HG02973 (cell line): ENCODE measurements at regions not wholly inside any gene's neighbourhood (a gene's known extent, or its start where the extent isn't known, plus 50 kb on each side); places are given as distances from the start of the nearest gene placed in this dataset.

ENCODE experiments used
- ATAC-seq: cut with Tn5 transposase; IDR thresholded peaks from one replicate; pipeline ENCODE4 v1.9.1; 2021; ENCODE audit warnings: moderate library complexity; ENCODE audit not compliant: unreplicated experiment

DNA sequence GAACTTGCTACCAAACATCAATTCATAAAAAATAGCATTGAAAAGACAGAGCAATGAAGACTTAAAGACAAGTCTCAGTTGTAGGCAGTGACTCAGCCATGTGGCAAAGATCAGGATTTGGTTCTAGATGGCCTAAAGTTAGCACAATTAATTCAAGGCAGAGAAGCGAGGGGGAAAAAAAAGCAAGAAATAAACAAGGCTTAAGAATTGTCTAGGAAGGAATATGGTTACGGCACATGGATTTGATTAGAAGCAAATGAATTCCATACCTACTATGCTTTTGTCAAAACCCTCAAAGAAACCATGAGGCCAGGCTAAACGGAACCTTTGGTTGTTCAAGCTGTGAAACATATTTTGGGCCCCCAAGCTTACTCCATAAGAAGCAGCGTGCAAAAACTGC lies 362.2 kb upstream of the KCNH7 start:
- ATAC-seq, result no peak

- no peak for ATAC-seq
Measured at GRCh38 chr2:163198972-163199371, 360.4 kb upstream of the KCNH7 start.

DNA sequence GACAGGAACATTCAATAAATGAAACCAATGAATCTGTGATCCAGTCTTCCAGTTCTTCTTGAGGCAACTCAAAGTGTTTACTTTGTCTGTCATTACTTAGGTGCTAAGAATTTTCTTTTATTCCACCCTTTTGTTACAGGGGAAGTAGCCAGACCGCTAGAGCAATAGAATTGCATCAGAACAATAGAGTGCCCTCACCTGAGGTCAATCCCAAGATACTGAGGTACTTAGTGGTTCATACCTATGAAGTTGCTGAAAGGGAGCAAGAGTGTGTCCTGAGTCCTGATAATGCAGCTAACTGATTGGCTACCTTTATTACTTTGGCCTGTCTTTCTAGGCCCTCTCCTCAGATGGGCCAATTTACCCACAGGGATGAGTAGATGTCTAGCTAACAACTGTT lies 359.4 kb upstream of the KCNH7 start:
- no peak for ATAC-seq

- ATAC-seq, result peak; percentile 70
Measured at GRCh38 chr2:163191372-163191771, 352.8 kb upstream of the KCNH7 start.

DNA sequence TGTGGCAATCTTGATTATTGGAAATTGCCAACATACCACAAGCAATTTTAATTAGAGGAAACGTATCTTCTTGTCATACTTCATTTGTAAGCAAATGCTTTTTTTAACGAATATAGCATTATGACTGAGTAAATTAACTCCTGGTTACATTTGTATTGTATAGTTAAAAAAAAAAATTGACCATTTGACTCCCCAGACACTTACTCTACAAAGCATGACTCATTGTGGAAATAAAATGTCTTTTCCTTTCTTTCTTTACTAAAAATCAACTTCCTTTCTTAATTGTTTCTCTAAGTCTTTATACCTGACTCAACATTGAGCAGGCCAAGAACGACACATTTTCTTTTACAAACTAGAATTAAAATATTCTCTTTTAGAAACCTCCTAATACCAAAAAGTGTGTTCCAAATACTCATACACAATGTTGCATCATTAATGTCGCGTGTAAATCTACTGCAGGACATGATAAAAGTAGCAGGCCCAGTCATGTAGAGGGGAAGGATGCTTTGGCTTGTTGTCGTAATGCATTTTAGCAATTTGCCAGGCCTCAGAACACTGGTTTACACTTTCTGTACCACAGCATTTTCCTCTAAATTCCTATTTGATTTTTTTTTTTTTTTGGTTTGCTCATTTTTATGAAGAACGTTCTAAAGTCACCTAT lies 349.6 kb upstream of the KCNH7 start:
- ATAC-seq, result no peak

DNA sequence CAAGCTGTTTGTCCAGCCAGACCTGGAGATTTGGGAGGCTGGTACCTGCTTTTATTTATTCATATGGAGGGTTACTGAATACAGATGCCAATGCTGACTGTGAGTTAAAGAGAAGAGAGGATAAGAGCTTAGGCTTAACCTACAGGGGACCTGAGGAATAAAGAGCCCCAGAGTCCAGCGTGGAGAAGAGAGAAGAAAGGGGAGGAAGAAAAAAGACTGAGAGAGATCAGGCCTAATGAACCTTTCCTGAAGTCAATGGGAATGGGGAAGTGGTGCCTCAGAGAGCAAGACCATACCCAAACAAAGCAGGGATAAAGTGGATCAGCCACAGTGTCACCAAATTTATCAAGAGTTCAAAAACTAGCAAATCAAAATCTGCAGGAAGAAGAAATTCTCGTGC lies 348.6 kb upstream of the KCNH7 start:
- ATAC-seq, result no peak

- no peak for ATAC-seq
Measured at GRCh38 chr2:163185160-163185559, 346.6 kb upstream of the KCNH7 start.

- ATAC-seq, result peak; percentile 74
Measured at GRCh38 chr2:163182764-163183354, 344.3 kb upstream of the KCNH7 start.

DNA sequence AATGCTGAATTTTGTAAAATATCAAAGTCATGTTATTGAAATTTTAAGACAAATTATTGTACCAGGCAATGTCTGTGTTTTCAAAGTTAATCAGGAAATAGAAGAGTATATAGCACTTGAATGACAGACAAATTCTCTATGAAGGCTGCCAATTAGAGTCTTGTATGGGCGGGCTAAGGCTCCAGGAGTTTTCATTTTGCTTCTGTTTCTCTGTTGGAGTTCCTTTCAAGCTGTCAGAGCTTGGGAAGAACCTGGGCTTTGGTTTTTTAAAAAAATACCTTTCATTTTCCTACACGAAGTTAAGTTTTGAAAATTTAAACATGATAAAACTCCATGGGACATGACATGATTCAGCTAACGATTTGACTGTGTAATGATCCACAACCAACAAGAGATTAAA lies 339.0 kb upstream of the KCNH7 start:
- no peak for ATAC-seq

DNA sequence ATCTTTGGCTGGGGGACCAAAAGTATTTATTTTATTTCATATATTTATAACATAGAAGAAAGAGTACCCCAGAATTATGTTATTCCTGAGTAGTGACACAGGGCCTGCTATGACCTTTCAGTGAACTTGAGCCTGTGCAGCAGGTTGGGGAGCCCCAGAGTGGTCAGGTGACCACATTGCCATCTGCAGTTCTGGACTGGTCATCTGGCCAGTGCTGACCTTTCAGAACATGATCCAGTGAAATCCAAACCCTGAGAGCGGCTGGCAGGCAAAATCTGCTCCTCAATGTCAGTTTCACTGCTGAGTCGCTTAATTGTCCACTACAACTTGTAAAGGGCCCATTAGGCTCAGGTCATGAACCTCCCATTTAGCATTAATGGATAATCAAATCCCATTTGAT lies 336.7 kb upstream of the KCNH7 start:
- no peak for ATAC-seq

- no peak for ATAC-seq
Measured at GRCh38 chr2:163173591-163173990, 335.0 kb upstream of the KCNH7 start.

- no peak for ATAC-seq
Measured at GRCh38 chr2:163171786-163172530, 333.4 kb upstream of the KCNH7 start.

DNA sequence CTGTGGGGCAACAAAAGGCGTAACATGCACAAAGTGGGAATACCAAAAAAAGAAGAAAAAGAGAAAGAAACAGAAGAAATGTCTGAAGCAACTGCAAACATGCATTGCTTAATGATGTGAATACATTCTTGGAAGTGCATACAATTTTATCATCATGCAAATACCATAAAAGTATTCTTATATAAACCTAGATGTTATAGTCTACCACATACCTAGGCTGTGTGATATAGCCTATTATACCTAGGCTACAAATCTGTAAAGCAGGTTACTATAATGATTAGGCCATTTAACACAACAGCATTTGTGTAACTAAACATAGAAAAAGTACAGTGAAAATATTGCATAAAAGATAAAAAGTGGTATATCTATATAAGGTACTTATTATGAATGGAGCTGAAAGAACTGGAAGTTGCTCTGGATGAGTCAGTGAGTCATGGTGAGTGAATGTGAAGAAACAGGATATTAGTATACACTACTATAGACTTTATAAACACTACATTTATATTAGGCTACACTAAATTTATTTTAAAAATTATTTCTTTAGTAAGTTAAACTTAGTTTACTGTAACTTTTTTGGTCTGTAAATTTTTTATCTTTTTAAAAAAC lies 319.4 kb upstream of the KCNH7 start:
- no peak for ATAC-seq

DNA sequence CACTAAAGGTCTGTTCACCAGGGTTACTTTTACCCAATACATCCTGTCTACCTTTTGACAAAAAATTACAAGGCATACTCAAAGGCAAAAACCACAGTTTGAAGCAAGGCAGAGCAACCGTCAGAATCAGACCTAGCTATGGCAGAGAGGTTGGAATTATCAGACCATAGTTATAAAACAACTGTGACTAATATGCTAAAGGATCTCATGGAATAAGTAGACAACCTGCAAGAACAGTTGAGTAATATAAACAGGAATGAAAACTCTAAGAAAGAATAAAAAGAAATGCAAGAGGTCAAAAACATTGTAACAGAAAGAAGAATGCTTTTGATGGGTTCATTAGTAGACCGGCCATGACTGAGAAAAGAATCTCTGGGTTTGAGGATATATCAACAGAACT lies 318.8 kb upstream of the KCNH7 start:
- ATAC-seq, result no peak

- ATAC-seq, result no peak
Measured at GRCh38 chr2:163155925-163156324, 317.4 kb upstream of the KCNH7 start.

GRCh38 chr2:163155279-163155883 lies 316.8 kb upstream of the KCNH7 start:
- peak; percentile 89 for ATAC-seq

DNA sequence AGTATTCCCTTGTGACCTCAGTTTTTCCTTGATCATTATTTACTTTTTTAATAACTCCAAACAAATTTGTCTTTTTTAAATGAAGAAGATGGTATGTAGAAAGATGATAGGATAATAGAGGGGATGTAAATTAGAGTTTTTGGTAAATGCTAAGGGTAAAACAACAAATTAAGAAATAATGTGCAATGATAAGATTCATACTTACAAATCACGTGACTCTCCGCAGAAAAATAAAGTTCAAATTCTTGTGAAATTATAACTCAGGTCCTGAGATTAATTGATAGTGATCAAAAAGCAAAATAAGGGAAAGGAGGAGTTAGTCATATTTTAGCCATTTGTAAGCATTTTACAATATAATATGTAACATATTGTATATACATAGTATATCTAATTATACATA lies 304.1 kb upstream of the KCNH7 start:
- ATAC-seq, result no peak

GRCh38 chr2:163138947-163139346 lies 300.4 kb upstream of the KCNH7 start:
- no peak for ATAC-seq

GRCh38 chr2:163135256-163135655 lies 296.7 kb upstream of the KCNH7 start:
- no peak for ATAC-seq

GRCh38 chr2:163133602-163134001 lies 295.0 kb upstream of the KCNH7 start:
- ATAC-seq, result no peak

DNA sequence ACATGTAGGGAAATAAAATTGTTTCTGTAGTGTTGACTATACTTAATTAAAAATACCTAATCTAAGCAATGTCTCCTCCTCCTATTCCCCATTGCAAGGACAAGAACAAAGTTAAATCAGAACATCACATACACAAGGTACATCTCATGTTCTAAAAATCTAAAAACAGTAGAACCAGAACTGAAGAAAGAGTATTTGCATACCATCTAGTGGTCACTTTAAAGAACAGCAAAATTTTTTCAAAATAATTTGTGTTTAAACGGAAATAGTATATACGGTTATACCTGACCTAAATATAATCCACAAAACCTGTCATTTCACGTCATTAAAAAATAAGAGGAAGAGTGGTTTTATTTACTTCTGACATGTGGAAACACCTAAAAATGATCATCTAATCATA lies 294.3 kb upstream of the KCNH7 start:
- peak; percentile 58 for ATAC-seq
